Motor neuron (in vitro differentiated cells): ENCODE measurements at regions not wholly inside any gene's neighbourhood (a gene's known extent, or its start where the extent isn't known, plus 50 kb on each side); places are given as distances from the start of the nearest gene placed in this dataset.

Source experiments
- ATAC-seq, 8 experiments: fragments of 200-7000 bp; cut with Tn5 transposase; replicated peaks in 6 of 8; 2 replicates each; pipeline ENCODE4 v1.8.0; 2021; ENCODE audit warnings: mild to moderate bottlenecking in 8 of 8, moderate library complexity in 8 of 8
- H3K27ac ChIP-seq, 2 donors: fragments of 250-450 bp; sonication (Bioruptor Pico); 2 replicates each; pipeline ENCODE4 v1.9.0; 2021; ENCODE audit warnings: antibody characterized with exemption in 2 of 2, mild to moderate bottlenecking in 2 of 2, moderate library complexity in 1 of 2
- H3K4me1 ChIP-seq, 2 donors: fragments of 250-450 bp; sonication (Bioruptor Pico); replicated peaks in 1 of 2; 2 replicates each; pipeline ENCODE4 v1.6.1; 2021; ENCODE audit warnings: antibody characterized with exemption in 2 of 2, mild to moderate bottlenecking in 2 of 2, moderate library complexity in 1 of 2
- H3K4me3 ChIP-seq, 5 donors: fragments of 250-450 bp; sonication (Bioruptor Pico); 2 replicates each; pipeline ENCODE4 v1.9.0; 2021; ENCODE audit warnings: antibody characterized with exemption in 5 of 5, mild to moderate bottlenecking in 5 of 5, moderate library complexity in 4 of 5
- WGBS, 10 experiments: fragments of 450-650 bp; shearing (Covaris generic); methylation state at CpG; one replicate each; pipeline ENCODE4 v1.0.0; 2022; 5-methylcytosine and 5-hydroxymethylcytosine counted together
- in situ Hi-C, 9 experiments: fragments of 400-800 bp; cut with MboI; loops; one replicate each; pipeline ENCODE4 v1.15.0; 2021; ENCODE audit warnings: low sequenced_read_pairs in 9 of 9, low pct_unique_long_range_greater_than_20kb in 2 of 9; ENCODE audit not compliant: unreplicated experiment in 9 of 9

- peak in 5 of 8 experiments; percentile 22 to 81 (median 58) for ATAC-seq
- WGBS, 10 experiments: 43 to 100% (median 75%) methylated on average over 1 to 7 of the region's 11 CpGs; no CpG with 5 or more reads in 2 of the 10 experiments
- Histone ChIP-seq H3K4me3 (no peak overlapping the region), H3K27ac (no peak overlapping the region), H3K4me1 (peaks cover 15 to 27% of the 10 kb centered on the region in 2 donors)
- in situ Hi-C loops: no loop called here
Observed at GRCh38 chr11:116601814-116602636, 170.8 kb downstream of the BUD13 start.

- 29 to 100% (median 83%) methylated on average over 1 to 2 of the region's 4 CpGs; no CpG with 5 or more reads in 7 of the 10 experiments for WGBS, 10 experiments
- in situ Hi-C loops: no loop called here
- ATAC-seq: no peak
Observed at GRCh38 chr11:116600930-116601329, 171.9 kb downstream of the BUD13 start.

GRCh38 chr11:116598556-116598955 lies 174.2 kb downstream of the BUD13 start:
- peaks cover 17 to 24% of the 10 kb centered on the region in 2 donors for H3K4me1 ChIP-seq
- in situ Hi-C loops: no loop called here
- ATAC-seq: no peak
- no peak overlapping the region for H3K27ac ChIP-seq
- no peak overlapping the region for H3K4me3 ChIP-seq
- 0 to 75% (median 20%) methylated on average over 1 to 2 of the region's 3 CpGs; no CpG with 5 or more reads in 5 of the 10 experiments for WGBS, 10 experiments

More at GRCh38 chr11:116600930-116601329, 171.9 kb downstream of the BUD13 start:
- peaks cover 14 to 26% of the 10 kb centered on the region in 2 donors for H3K4me1 ChIP-seq
- H3K27ac ChIP-seq: no peak overlapping the region
- no peak overlapping the region for H3K4me3 ChIP-seq

- Histone ChIP-seq H3K4me3 (no peak overlapping the region), H3K4me1 (peaks cover 17 to 24% of the 10 kb centered on the region in 2 donors), H3K27ac (no peak overlapping the region)
- in situ Hi-C loops: no loop called here
- WGBS, 10 experiments: 20 to 95% (median 63%) methylated on average over 1 to 3 of the region's 6 CpGs; no CpG with 5 or more reads in 4 of the 10 experiments
- ATAC-seq: no peak
Observed at GRCh38 chr11:116598036-116598435, 174.8 kb downstream of the BUD13 start.

- 25 to 93% (median 64%) methylated on average over 1 to 6 of the region's 12 CpGs; no CpG with 5 or more reads in 2 of the 10 experiments for WGBS, 10 experiments
- peak in 1 of 8 experiments; percentile 16 for ATAC-seq
- no peak overlapping the region for H3K27ac ChIP-seq
- H3K4me1 ChIP-seq: peaks cover 9 to 19% of the 10 kb centered on the region in 2 donors
- in situ Hi-C loops: no loop called here
- no peak overlapping the region for H3K4me3 ChIP-seq
Observed at GRCh38 chr11:116596346-116597260, 176.2 kb downstream of the BUD13 start.

GRCh38 chr11:116595305-116595880 lies 177.4 kb downstream of the BUD13 start:
- Histone ChIP-seq H3K4me3 (no peak overlapping the region), H3K4me1 (peaks cover 9 to 20% of the 10 kb centered on the region in 2 donors), H3K27ac (no peak overlapping the region)
- in situ Hi-C loops: no loop called here
- WGBS, 10 experiments: 13 to 55% (median 34%) methylated on average over 2 to 9 of the region's 13 CpGs; no CpG with 5 or more reads in 1 of the 10 experiments
- ATAC-seq: peak in 5 of 8 experiments; percentile 78 to 91 (median 83)

- 0 to 100% (median 59%) methylated on average over 1 to 7 of the region's 10 CpGs; no CpG with 5 or more reads in 1 of the 10 experiments for WGBS, 10 experiments
- in situ Hi-C loops: no loop called here
- no peak overlapping the region for H3K27ac ChIP-seq
- no peak for ATAC-seq
- H3K4me3 ChIP-seq: no peak overlapping the region
- H3K4me1 ChIP-seq: peaks cover 9 to 18% of the 10 kb centered on the region in 2 donors
Observed at GRCh38 chr11:116590844-116591570, 181.8 kb downstream of the BUD13 start.

GRCh38 chr11:116589402-116589801 lies 183.4 kb downstream of the BUD13 start:
- peaks cover 0 to 9% of the 10 kb centered on the region in 2 donors for H3K4me1 ChIP-seq
- in situ Hi-C loops: no loop called here
- H3K4me3 ChIP-seq: no peak overlapping the region
- no peak overlapping the region for H3K27ac ChIP-seq
- 40 to 100% (median 57%) methylated on average over 1 to 3 of the region's 5 CpGs; no CpG with 5 or more reads in 4 of the 10 experiments for whole genome bisulfite sequencing, 10 experiments
- no peak for ATAC-seq

GRCh38 chr11:116586392-116586791 lies 186.4 kb downstream of the BUD13 start:
- no peak for ATAC-seq
- 0 to 88% (median 39%) methylated on average over 1 to 6 of the region's 6 CpGs; no CpG with 5 or more reads in 2 of the 10 experiments for WGBS, 10 experiments

GRCh38 chr11:116582571-116582970 lies 190.2 kb downstream of the BUD13 start:
- H3K4me1 ChIP-seq: peaks cover 0 to 13% of the 10 kb centered on the region in 2 donors

More at GRCh38 chr11:116586392-116586791, 186.4 kb downstream of the BUD13 start:
- Histone ChIP-seq H3K4me3 (no peak overlapping the region), H3K27ac (no peak overlapping the region), H3K4me1 (no peaks in the 10 kb centered on the region)
- in situ Hi-C loops: no loop called here

GRCh38 chr11:116581349-116581748 lies 191.4 kb downstream of the BUD13 start:
- H3K27ac ChIP-seq: no peak overlapping the region
- no peak for ATAC-seq
- H3K4me3 ChIP-seq: no peak overlapping the region
- in situ Hi-C loops: no loop called here
- H3K4me1 ChIP-seq: peaks cover 0 to 13% of the 10 kb centered on the region in 2 donors
- 0 to 20% (median 14%) methylated on average over 1 to 6 of the region's 13 CpGs; no CpG with 5 or more reads in 6 of the 10 experiments for WGBS, 10 experiments

More at GRCh38 chr11:116582571-116582970, 190.2 kb downstream of the BUD13 start:
- no peak for ATAC-seq
- Histone ChIP-seq H3K4me3 (no peak overlapping the region), H3K27ac (no peak overlapping the region)
- in situ Hi-C loops: no loop called here
- WGBS, 10 experiments: 100% methylated on average over 3 of the region's 8 CpGs; no CpG with 5 or more reads in 9 of the 10 experiments

- in situ Hi-C loops: no loop called here
- 0 to 13% (median 3%) methylated on average over 1 to 25 of the region's 38 CpGs; no CpG with 5 or more reads in 5 of the 10 experiments for WGBS, 10 experiments
- Histone ChIP-seq H3K27ac (no peak overlapping the region), H3K4me3 (peak overlapping the region in 4 of 5 donors; percentile 12 to 29 (median 18)), H3K4me1 (peaks cover 0 to 13% of the 10 kb centered on the region in 2 donors)
- ATAC-seq: peak in 7 of 8 experiments; percentile 18 to 67 (median 47)
Observed at GRCh38 chr11:116580799-116581198, 192.0 kb downstream of the BUD13 start.
